ENCODE measurements at regions not wholly inside any gene's neighbourhood (a gene's known extent, or its start where the extent isn't known, plus 50 kb on each side); places are given as distances from the start of the nearest gene placed in this dataset.

- no peak for DNase-seq (ENCODE audit: low spot score)
- in situ Hi-C loops (cut with MboI; ENCODE audit: low sequenced_read_pairs, unreplicated experiment): no loop called here
- no peak for TF ChIP-seq CTCF (IDR thresholded peaks at IDR 0.05; ENCODE audit: borderline replicate concordance, control extremely low read depth, extremely low read depth, insufficient read depth, missing control alignments)
Measured at GRCh38 chr20:10788055-10788454, 114.3 kb upstream of the JAG1 start.

- in situ Hi-C loops (cut with MboI; ENCODE audit: low sequenced_read_pairs, unreplicated experiment): no loop called here
- no peak for TF ChIP-seq CTCF (IDR thresholded peaks at IDR 0.05; ENCODE audit: borderline replicate concordance, control extremely low read depth, extremely low read depth, insufficient read depth, missing control alignments)
- DNase-seq (ENCODE audit: low spot score): no peak
Measured at GRCh38 chr20:10788877-10789276, 115.1 kb upstream of the JAG1 start.

DNA sequence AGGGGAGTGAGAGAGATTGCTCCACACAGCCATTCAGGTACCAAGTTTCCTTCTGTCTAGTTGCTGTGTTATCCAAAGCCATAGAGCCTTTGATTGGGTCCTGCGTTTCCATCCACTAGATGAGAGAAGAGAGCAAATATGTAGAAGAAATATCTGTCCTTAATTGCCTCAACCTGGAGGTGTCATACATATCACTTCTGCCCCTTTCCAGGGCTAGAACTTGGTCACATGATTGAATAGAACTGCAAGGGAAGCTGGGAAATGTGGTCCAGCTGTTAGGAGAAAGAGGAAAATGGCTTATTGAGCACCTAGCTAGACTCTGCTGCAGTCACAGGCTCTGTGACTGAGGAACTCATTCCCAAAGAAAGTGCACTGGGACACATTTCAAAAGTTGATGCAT, 115.6 kb upstream of the JAG1 start:
- no peak for TF ChIP-seq CTCF (IDR thresholded peaks at IDR 0.05; ENCODE audit: borderline replicate concordance, control extremely low read depth, extremely low read depth, insufficient read depth, missing control alignments)
- in situ Hi-C loops (cut with MboI; ENCODE audit: low sequenced_read_pairs, unreplicated experiment): no loop called here
- DNase-seq (ENCODE audit: low spot score): no peak

GRCh38 chr20:10790013-10790412, 116.2 kb upstream of the JAG1 start:
- DNase-seq (ENCODE audit: low spot score): no peak
- in situ Hi-C loops (cut with MboI; ENCODE audit: low sequenced_read_pairs, unreplicated experiment): no loop called here
- TF ChIP-seq CTCF (IDR thresholded peaks at IDR 0.05; ENCODE audit: borderline replicate concordance, control extremely low read depth, extremely low read depth, insufficient read depth, missing control alignments): no peak

DNA sequence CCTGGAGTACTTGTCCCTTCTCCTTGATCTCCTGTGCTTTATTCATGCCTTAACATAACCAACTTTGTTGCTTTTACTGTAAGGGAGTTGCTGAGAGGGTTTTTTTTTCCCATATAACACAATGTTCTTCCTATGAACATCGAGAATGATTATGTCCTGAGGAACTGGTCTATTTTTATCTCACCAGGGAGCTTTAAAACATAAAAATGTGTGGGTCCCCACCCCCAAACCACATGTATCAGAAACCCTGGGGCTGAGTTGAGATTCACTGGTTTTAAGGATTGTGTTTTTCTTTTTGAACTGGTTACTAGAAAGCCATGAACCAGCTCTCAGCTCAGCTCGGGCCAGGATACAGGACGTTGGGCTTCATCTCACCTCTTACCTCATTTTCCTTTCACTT, 118.5 kb upstream of the JAG1 start:
- TF ChIP-seq CTCF (IDR thresholded peaks at IDR 0.05; ENCODE audit: borderline replicate concordance, control extremely low read depth, extremely low read depth, insufficient read depth, missing control alignments): no peak
- no peak for DNase-seq (ENCODE audit: low spot score)
- in situ Hi-C loops (cut with MboI; ENCODE audit: low sequenced_read_pairs, unreplicated experiment): no loop called here

DNA sequence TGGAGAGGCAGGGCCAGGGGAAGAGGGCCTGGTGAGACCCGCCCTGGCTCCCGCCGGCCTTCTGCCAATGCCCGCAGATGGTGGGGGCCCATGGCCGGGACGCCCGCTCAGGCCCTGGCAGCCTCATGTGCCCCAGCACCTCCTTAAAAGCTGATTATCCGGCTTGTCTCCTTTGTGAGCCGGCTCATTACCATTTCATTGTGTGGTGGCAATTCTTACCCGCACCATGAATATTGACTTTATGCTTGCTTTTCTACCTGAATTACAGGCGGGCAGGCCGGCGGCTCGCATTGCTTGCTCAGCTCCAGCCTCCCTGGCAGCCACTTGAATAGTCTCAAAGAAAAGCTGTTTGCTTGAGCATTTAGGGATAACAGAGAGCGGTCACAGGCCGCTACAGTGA, 120.0 kb upstream of the JAG1 start:
- TF ChIP-seq CTCF (IDR thresholded peaks at IDR 0.05; ENCODE audit: borderline replicate concordance, control extremely low read depth, extremely low read depth, insufficient read depth, missing control alignments): no peak
- in situ Hi-C loops (cut with MboI; ENCODE audit: low sequenced_read_pairs, unreplicated experiment): no loop called here
- no peak for DNase-seq (ENCODE audit: low spot score)

GRCh38 chr20:10794765-10795164, 121.0 kb upstream of the JAG1 start:
- no peak for TF ChIP-seq CTCF (IDR thresholded peaks at IDR 0.05; ENCODE audit: borderline replicate concordance, control extremely low read depth, extremely low read depth, insufficient read depth, missing control alignments)
- DNase-seq (ENCODE audit: low spot score): no peak
- in situ Hi-C loops (cut with MboI; ENCODE audit: low sequenced_read_pairs, unreplicated experiment): no loop called here

Data from GM13976 (cell line).